ENCODE measurements at regions not wholly inside any gene's neighbourhood (a gene's known extent, or its start where the extent isn't known, plus 50 kb on each side); places are given as distances from the start of the nearest gene placed in this dataset.

DNA sequence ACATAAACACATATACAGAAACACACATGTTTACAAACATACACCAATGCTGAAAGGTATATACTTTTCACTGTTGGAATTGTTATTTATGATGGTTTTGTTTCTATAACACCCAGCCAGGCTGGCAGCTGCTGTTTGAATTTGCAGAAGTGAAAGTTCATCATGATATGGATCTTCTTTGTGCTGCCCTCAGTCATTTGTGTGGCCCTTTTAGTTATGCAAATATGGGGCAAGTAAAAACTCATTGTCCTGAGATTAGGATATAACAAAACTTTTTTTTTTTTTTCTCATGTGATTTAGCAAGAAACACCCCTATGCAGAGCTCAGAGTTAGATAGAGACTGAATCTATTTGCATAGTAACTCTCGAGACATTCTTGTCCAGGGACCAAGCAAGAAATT is 714.1 kb downstream of the KCNJ3 start:
- TF ChIP-seq, protein P1, sequence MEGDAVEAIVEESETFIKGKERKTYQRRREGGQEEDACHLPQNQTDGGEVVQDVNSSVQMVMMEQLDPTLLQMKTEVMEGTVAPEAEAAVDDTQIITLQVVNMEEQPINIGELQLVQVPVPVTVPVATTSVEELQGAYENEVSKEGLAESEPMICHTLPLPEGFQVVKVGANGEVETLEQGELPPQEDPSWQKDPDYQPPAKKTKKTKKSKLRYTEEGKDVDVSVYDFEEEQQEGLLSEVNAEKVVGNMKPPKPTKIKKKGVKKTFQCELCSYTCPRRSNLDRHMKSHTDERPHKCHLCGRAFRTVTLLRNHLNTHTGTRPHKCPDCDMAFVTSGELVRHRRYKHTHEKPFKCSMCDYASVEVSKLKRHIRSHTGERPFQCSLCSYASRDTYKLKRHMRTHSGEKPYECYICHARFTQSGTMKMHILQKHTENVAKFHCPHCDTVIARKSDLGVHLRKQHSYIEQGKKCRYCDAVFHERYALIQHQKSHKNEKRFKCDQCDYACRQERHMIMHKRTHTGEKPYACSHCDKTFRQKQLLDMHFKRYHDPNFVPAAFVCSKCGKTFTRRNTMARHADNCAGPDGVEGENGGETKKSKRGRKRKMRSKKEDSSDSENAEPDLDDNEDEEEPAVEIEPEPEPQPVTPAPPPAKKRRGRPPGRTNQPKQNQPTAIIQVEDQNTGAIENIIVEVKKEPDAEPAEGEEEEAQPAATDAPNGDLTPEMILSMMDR (conservative IDR thresholded peaks at IDR 0.05; ENCODE audit: low read length): no peak
- TF ChIP-seq EZH2phosphoT487 (IDR thresholded peaks at IDR 0.05; ENCODE audit: borderline replicate concordance): no peak
